Thoracic aorta (tissue), 2 donors: ENCODE measurements at regions not wholly inside any gene's neighbourhood (a gene's known extent, or its start where the extent isn't known, plus 50 kb on each side); places are given as distances from the start of the nearest gene placed in this dataset.

Source experiments
- ATAC-seq: fragments of 150-250 bp; one replicate; pipeline ENCODE4 v1.8.0; 2017; ENCODE audit warnings: low read depth; ENCODE audit not compliant: insufficient number of reproducible peaks, low FRiP score
- DNase-seq: peaks from one replicate; pipeline ENCODE4 v3.0.0-alpha.2; 2020; ENCODE audit warnings: low spot score
- H3K27ac ChIP-seq, 2 donors: fragments of 200-600 bp; sonication (generic); 1 replicate in 1 of 2; 2 replicates in 1 of 2; pipeline ENCODE4 v1.5.1; 2016; ENCODE audit warnings: mild to moderate bottlenecking in 2 of 2, moderate library complexity in 2 of 2
- H3K27me3 ChIP-seq: fragments of 200-600 bp; sonication (generic); replicated peaks from 2 replicates; pipeline ENCODE4 v1.6.0; 2016; ENCODE audit warnings: mild to moderate bottlenecking; ENCODE audit not compliant: insufficient read depth
- H3K36me3 ChIP-seq: fragments of 200-600 bp; sonication (generic); one replicate; pipeline ENCODE4 v1.5.1; 2016
- H3K4me1 ChIP-seq, 2 donors: fragments of 200-600 bp; sonication (generic); 1 replicate in 1 of 2; 2 replicates in 1 of 2; pipeline versions ENCODE4 v1.5.1 to v1.6.0; 2016; ENCODE audit warnings: low read depth in 2 of 2, mild to moderate bottlenecking in 1 of 2; ENCODE audit not compliant: control insufficient read depth in 1 of 2
- H3K4me3 ChIP-seq: fragments of 200-600 bp; sonication (generic); 2 replicates; pipeline ENCODE4 v1.5.1; 2016; ENCODE audit warnings: mild to moderate bottlenecking
- H3K9me3 ChIP-seq: fragments of 200-600 bp; sonication (generic); 2 replicates; pipeline ENCODE4 v1.5.1; 2016
- CTCF ChIP-seq: fragments of 200-600 bp; sonication (generic); IDR thresholded peaks from one replicate; pipeline ENCODE4 v1.5.1; 2019; ENCODE audit warnings: antibody characterized with exemption

DNA sequence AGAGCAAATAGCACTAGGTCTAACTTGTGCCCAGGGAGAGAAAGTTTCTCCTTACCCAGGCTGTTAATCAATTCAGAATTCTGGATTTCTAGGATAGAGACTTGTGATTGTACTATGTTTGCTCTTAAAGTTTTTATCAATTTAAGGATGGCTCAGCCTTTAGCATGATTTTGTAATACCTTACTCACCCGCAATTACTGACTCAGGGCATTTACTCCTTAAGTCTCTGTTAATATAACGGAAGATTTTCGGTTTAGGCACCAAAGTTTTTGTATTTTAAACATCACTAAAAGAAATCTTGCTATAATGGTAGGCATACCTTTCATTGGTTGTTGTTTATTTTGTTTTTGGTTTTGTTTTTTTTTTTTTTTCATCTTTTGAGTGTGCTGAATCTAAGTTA lies 358.2 kb downstream of the RBM43 start:
- ATAC-seq, result no peak
- TF ChIP-seq CTCF, result no peak
- no peaks in the 10 kb centered on the region for H3K27me3 ChIP-seq
- no peak overlapping the region for H3K27ac ChIP-seq
- H3K4me1 ChIP-seq, result no peaks in the 10 kb centered on the region
- H3K9me3 ChIP-seq, result peaks cover 5% of the 10 kb centered on the region
- no peaks in the 10 kb centered on the region for H3K36me3 ChIP-seq
- H3K4me3 ChIP-seq, result no peak overlapping the region
- DNase-seq, result no peak

DNA sequence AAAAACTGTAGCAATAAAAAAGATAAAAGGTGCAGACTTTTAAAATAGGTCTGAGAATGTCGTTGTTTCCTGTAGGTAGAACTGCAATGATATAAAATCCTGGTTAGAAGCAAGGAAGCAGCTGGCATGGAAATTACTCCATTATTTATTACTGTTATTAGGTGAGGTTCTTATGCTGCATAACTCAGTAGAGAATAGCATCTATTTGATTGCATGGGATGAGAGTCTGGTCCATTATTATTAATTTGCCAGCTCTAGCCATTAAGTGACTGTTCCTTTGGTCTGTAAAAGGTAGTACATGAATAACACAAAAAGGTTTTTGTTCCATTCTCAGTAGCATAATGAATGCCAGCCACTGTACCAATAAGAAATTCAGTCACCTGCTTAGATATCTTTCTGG lies 358.6 kb downstream of the RBM43 start:
- TF ChIP-seq CTCF, result no peak
- Histone ChIP-seq H3K36me3 (no peaks in the 10 kb centered on the region), H3K4me1 (no peaks in the 10 kb centered on the region), H3K9me3 (peaks cover 5% of the 10 kb centered on the region), H3K27ac (no peak overlapping the region), H3K4me3 (no peak overlapping the region), H3K27me3 (no peaks in the 10 kb centered on the region)
- DNase-seq, result no peak
- no peak for ATAC-seq

GRCh38 chr2:150900913-150901312 lies 360.8 kb downstream of the RBM43 start:
- TF ChIP-seq CTCF, result no peak
- ATAC-seq (no peak), DNase-seq (no peak)
- H3K27me3 ChIP-seq, result no peaks in the 10 kb centered on the region
- H3K4me1 ChIP-seq, result no peaks in the 10 kb centered on the region
- peaks cover 5% of the 10 kb centered on the region for H3K9me3 ChIP-seq
- H3K36me3 ChIP-seq, result no peaks in the 10 kb centered on the region
- no peak overlapping the region for H3K27ac ChIP-seq
- H3K4me3 ChIP-seq, result no peak overlapping the region

DNA sequence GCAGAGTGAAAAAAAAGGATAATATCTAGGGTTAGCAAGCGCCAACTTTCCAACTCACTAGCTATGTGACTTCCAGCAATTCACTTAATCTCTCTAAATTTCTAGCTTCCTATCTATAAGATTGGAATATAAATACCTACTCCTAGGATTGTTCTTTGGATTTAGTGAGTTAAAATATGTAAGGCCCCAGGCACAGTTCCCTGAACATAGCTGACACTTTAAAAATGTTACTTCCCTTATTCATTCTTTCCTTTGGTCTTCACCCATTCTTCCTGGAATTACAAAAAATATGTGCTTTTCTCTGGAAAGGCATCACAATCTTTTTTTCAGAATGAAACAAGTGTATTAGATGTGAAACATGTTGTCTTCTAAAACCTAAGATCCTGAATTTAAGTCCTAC lies 365.7 kb downstream of the RBM43 start:
- Histone ChIP-seq H3K4me1 (no peaks in the 10 kb centered on the region), H3K27ac (no peak overlapping the region), H3K9me3 (peaks cover under 1% of the 10 kb centered on the region), H3K27me3 (no peaks in the 10 kb centered on the region), H3K4me3 (no peak overlapping the region), H3K36me3 (no peaks in the 10 kb centered on the region)
- no peak for DNase-seq
- TF ChIP-seq CTCF, result no peak
- ATAC-seq, result no peak

- no peaks in the 10 kb centered on the region for H3K4me1 ChIP-seq
- no peak for DNase-seq
- no peaks in the 10 kb centered on the region for H3K36me3 ChIP-seq
- no peaks in the 10 kb centered on the region for H3K27me3 ChIP-seq
- ATAC-seq, result no peak
- H3K9me3 ChIP-seq, result no peaks in the 10 kb centered on the region
- H3K27ac ChIP-seq, result no peak overlapping the region
- no peak for TF ChIP-seq CTCF
- no peak overlapping the region for H3K4me3 ChIP-seq
Measured at GRCh38 chr2:150889141-150889540, 372.5 kb downstream of the RBM43 start.
